ENCODE measurements at regions not wholly inside any gene's neighbourhood (a gene's known extent, or its start where the extent isn't known, plus 50 kb on each side); places are given as distances from the start of the nearest gene placed in this dataset.

- TF ChIP-seq TAF1 (IDR thresholded peaks at IDR 0.05; ENCODE audit: low read depth, low read length) (no peak), POLR2AphosphoS5 (IDR thresholded peaks at IDR 0.05; ENCODE audit: low read depth, low read length) (no peak), POLR2A (IDR thresholded peaks at IDR 0.05; ENCODE audit: low read depth, low read length) (no peak), SPI1 (IDR thresholded peaks at IDR 0.05; ENCODE audit: low read depth, low read length) (no peak), POU2F2 (IDR thresholded peaks at IDR 0.05; ENCODE audit: low read depth, low read length) (no peak)
Measured at GRCh38 chr4:8737601-8738279, 133.9 kb downstream of the HMX1 start.
